AG04450 (cell line): ENCODE measurements at regions not wholly inside any gene's neighbourhood (a gene's known extent, or its start where the extent isn't known, plus 50 kb on each side); places are given as distances from the start of the nearest gene placed in this dataset.

Experiments
- CTCF ChIA-PET: fragments of 300-600, 350-600 bp; formaldehyde crosslinking; extraction: SDS; loops from one replicate; lab custom pipeline; 2022; ENCODE audit warnings: antibody characterized with exemption, inconsistent platforms; lab: Charles Lee
- POLR2A ChIA-PET: fragments of 350-600 bp; formaldehyde crosslinking; extraction: SDS; loops from one replicate; lab custom pipeline; 2021; ENCODE audit warnings: antibody characterized with exemption, inconsistent platforms; lab: Yijun Ruan, JAX
- DNase-seq: peaks from one replicate; pipeline ENCODE4 v3.0.0-alpha.2; 2011; ENCODE audit warnings: low read depth, low spot score
- H3K27ac ChIP-seq: one replicate; pipeline ENCODE4 v1.5.1; 2012; ENCODE audit warnings: low read depth, low read length, control low read depth
- H3K27me3 ChIP-seq: one replicate; pipeline ENCODE4 v1.6.0; 2012; ENCODE audit warnings: low read length; ENCODE audit not compliant: control insufficient read depth, insufficient read depth
- H3K4me3 ChIP-seq: 2 replicates; pipeline ENCODE4 v1.5.1; 2011; ENCODE audit warnings: mild to moderate bottlenecking, low read depth, low read length, control low read depth
- H3K9me3 ChIP-seq: 2 replicates; pipeline ENCODE4 v1.5.1; 2012; ENCODE audit warnings: low read length; ENCODE audit not compliant: control insufficient read depth, insufficient read depth
- TF ChIP-seq, protein P1 (sequence below): IDR thresholded peaks from 2 replicates; pipeline ENCODE4 v1.5.1; 2011; ENCODE audit warnings: low read depth, low read length, control low read depth, inconsistent platforms

DNA sequence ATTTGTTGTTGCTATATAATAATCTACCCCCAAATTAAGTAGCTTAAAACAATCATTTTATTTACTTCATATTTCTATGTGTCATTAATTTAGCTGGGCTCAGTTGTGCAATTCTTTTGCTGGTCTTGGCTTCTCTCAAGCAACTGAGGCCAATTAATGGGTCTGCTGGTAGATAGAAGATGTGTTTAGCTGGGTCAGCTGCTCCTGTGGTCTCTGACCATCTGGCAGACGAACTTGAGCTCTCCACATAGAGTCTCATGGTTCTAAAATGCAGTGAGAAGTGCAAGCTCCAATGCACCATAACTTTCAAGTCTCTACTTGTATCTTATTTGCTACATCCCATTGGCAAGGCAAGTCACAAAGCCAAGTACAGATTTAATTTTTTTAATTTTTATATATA lies 515.6 kb downstream of the ZIC1 start:
- H3K27me3 ChIP-seq = no peaks in the 10 kb centered on the region
- ChIA-PET CTCF (interaction anchor here (5.0 kb wide), 1 partner anchor 22 kb away, joined by 38 read pairs; no protein-coding TSS in a partner anchor), POLR2A (no interaction called here)
- no peak overlapping the region for H3K4me3 ChIP-seq
- DNase-seq = no peak
- TF ChIP-seq, protein P1, sequence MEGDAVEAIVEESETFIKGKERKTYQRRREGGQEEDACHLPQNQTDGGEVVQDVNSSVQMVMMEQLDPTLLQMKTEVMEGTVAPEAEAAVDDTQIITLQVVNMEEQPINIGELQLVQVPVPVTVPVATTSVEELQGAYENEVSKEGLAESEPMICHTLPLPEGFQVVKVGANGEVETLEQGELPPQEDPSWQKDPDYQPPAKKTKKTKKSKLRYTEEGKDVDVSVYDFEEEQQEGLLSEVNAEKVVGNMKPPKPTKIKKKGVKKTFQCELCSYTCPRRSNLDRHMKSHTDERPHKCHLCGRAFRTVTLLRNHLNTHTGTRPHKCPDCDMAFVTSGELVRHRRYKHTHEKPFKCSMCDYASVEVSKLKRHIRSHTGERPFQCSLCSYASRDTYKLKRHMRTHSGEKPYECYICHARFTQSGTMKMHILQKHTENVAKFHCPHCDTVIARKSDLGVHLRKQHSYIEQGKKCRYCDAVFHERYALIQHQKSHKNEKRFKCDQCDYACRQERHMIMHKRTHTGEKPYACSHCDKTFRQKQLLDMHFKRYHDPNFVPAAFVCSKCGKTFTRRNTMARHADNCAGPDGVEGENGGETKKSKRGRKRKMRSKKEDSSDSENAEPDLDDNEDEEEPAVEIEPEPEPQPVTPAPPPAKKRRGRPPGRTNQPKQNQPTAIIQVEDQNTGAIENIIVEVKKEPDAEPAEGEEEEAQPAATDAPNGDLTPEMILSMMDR = no peak
- H3K27ac ChIP-seq = no peak overlapping the region
- no peaks in the 10 kb centered on the region for H3K9me3 ChIP-seq

DNA sequence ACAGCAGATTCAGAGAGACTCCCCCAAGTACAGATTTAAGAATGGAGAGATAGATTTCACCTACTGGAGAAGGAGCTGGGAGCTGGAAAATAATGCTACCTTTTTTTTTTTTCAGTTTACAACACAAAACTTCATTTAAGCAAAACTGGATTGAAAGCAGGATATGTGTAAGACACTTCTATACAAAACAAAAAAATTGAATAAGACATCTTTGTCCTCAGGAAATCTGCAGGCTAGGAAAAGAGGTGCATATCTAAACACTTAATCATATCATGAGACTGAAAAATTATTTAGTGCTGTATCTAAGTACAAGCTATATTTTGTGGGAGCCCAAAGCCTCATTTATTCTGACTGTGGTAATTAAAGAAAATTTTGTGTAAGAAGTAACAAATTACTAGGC lies 516.1 kb downstream of the ZIC1 start:
- Histone ChIP-seq H3K27ac (no peak overlapping the region), H3K27me3 (no peaks in the 10 kb centered on the region), H3K4me3 (no peak overlapping the region), H3K9me3 (no peaks in the 10 kb centered on the region)
- TF ChIP-seq, protein P1 = no peak
- DNase-seq = no peak
- CTCF ChIA-PET = interaction anchor here (5.0 kb wide), 1 partner anchor 21 kb away, joined by 38 read pairs; no protein-coding TSS in a partner anchor
- POLR2A ChIA-PET = no interaction called here

DNA sequence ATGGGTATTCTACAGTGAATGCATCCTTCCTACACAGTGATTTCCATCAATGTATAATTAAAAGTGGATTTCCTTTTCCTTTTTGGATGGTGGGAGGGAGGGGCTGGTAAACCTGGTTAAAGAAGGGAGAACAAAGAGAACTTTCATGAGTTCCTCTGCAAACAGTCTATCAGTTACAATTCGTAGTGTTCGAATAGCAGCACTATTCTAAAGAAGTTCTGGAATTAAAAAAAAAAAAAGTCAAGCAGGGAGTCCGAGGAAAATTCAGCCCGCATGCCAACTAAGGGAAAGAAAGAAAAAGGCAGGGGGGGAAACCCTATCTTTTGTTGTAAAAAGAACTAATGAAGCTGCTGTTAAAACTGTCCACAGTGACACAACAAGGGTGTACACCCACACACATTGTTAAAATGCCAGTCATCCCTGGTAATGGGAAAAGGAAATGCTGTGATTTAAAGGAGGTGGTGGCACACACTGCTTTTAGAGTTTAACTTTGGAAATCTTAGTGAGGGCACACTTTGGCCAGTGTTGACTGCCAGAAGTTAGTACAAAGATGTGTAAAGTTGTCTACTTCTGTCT lies 521.2 kb downstream of the ZIC1 start:
- H3K27ac ChIP-seq = no peak overlapping the region
- H3K27me3 ChIP-seq = no peaks in the 10 kb centered on the region
- TF ChIP-seq, protein P1 = no peak
- no peak overlapping the region for H3K4me3 ChIP-seq
- ChIA-PET CTCF (interaction anchor here (1.1 kb wide), 1 partner anchor 16 kb away, joined by 9 read pairs; no protein-coding TSS in a partner anchor), POLR2A (no interaction called here)
- no peaks in the 10 kb centered on the region for H3K9me3 ChIP-seq
- DNase-seq = no peak

DNA sequence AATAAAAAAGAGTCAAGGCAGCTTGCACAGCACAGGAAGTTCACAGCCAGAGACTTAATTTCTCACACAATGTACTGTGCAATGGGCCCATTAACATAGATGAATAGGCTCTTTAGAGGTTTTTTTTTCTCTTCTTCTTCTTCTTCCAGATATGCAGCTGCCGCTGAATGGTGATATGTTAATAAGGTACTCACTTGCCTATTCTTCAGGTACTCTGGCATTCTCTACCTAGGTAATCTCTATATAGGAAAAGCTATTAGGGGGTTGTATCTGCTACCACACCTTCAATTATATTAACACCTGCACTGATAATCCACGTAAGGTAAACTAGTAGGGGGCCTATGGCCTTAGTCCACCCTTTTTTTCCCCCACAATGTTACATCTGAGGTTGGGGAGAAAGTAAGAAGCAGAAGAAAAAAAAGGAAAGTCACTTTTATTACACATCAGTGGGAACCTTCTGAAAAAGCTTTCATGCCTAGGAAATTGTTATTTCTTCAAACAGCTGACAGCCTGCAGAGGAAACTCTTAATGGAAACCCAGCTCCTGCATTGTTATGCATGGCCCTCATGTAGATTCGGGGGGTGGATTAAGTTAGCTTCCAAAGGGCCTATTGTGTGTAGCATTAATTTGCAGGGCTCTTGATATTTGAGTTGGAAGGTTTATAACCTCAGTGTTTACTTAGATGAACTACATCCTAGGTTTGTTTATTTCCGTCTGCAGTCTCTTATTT lies 525.5 kb downstream of the ZIC1 start:
- POLR2A ChIA-PET = no interaction called here
- CTCF ChIA-PET = interaction anchor here (1.8 kb wide), 1 partner anchor 11 kb away, joined by 7 read pairs; no protein-coding TSS in a partner anchor

More for the DNA sequence above, 525.5 kb downstream of the ZIC1 start:
- no peak overlapping the region for H3K4me3 ChIP-seq
- no peaks in the 10 kb centered on the region for H3K27me3 ChIP-seq
- H3K9me3 ChIP-seq = no peaks in the 10 kb centered on the region
- no peak overlapping the region for H3K27ac ChIP-seq
- TF ChIP-seq, protein P1 = no peak
- no peak for DNase-seq
